T-helper 9 cell (primary cell): ENCODE measurements at regions not wholly inside any gene's neighbourhood (a gene's known extent, or its start where the extent isn't known, plus 50 kb on each side); places are given as distances from the start of the nearest gene placed in this dataset.
"Not testable (repeated sequence)": the region's sequence is repeated elsewhere in the genome, so short reads cannot be mapped to it uniquely, and the experiment has no call there.

ENCODE experiments used
- DNase-seq: peaks from one replicate; pipeline ENCODE4 v3.0.0-alpha.2; 2020

DNA sequence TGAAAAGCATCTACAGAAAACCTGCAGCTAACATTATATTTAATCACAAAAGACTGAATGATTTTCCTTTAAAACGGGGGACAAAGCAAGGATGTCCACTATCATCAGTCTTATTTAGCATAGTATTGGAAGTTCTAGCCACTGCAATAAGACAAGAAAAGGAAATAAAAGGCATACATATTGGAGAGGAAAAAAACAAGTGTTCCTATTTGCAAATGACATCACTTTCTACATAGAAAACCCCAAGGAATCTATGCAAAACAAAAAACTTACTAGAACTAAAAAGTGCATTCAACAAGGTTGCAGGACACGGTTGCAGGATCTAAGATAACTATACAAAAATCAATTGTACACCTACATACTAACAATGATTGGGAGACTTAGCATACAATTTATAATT lies 101.6 kb upstream of the MEF2A start:
- no peak for DNase-seq

DNA sequence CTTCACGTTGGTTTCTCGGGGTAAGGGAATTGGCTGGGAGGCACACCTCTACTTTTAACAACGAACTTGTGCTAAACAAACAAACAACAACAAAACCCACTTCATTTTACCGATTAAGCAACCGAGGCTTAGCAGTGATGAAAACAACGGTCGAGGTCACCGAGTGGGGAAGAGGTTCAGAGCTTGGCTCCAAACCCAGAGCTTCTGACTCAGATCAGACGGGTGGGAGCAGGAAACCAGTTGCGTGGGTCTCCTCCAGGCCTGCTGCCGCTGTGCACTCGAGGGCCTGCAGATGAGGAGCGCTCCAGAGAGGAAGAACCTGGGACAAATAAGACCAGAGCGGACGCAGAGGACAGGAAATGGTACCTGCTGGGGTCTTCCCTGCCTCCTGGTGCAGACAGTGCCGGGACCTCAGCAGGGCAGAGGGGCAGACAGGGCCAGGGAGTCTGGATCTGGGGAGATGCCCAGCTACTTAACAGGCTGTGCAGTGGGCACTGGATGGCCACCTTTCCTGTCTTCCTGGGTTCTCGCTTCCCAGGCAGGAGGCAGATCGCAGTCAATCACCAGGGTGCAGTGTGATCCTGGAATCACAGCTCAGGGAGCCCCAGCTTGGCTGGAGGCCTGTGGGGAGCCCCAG lies 99.0 kb upstream of the MEF2A start:
- no peak for DNase-seq

DNA sequence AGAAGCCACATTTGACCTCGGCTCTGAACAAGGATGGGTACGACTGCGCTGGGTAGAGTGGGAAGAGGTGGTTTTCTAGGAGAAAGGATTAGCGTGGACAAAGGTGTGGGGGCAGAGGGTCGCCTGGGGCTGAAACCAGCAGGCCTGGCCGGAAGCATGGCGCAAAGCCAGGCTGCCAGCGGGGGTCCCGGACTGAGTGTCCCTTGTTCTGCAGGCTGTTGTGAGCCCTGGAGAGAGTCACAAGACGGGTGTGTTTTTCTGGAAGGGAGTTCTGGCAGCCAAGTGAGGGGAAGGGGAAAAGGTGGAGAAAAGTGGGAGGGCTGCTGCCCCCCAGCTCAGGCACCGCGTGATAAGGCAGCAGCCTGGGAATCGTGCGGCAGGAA lies 98.5 kb upstream of the MEF2A start:
- DNase-seq = no peak

DNA sequence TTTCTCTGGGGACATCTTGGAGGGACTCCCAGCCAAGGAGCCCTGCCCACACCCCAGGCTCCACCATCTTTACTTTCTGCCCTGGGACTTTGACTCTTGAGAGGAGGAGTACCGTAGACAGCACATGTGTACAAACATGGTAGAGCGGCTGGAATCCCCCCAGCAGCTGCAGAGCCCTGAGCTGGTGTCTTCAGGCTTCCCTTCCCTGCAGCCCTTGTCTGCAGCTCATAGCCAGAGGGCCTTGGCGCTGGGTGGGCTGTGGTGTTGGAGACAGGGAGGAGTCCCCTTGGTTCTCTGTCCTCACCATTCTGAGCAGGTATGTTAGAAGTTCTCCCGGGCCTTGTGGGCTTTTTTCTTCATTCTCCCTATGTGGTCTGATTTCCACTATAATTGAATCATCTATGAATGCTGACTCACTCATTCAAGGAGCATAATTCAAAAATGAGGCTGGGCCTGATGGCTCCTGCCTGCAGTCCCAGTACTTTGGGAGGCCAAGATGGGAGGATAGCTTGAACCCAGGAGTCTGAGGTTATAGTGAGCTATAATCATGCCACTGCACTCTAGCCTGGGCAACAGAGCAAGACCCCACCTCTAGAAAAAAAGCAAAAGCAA lies 97.8 kb upstream of the MEF2A start:
- no peak for DNase-seq

DNA sequence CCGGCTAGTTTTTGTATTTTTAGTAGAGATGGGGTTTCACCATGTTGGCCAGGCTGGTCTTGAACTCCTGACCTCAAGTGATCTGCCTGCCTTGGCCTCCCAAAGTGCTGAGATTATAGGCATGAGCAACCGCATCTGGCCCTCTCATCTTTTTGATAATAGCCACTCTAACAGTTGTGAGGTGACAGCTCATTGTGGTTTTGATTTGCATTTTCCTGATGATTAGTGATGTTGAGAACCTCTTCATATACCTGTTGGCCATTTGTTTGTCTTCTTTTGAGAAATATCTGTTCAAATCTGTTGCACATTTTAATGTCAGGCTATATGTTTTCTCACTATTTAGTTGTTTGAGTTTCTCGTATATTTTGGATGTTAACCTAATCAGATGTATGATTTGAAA lies 95.6 kb upstream of the MEF2A start:
- not testable (repeated sequence) for DNase-seq

DNA sequence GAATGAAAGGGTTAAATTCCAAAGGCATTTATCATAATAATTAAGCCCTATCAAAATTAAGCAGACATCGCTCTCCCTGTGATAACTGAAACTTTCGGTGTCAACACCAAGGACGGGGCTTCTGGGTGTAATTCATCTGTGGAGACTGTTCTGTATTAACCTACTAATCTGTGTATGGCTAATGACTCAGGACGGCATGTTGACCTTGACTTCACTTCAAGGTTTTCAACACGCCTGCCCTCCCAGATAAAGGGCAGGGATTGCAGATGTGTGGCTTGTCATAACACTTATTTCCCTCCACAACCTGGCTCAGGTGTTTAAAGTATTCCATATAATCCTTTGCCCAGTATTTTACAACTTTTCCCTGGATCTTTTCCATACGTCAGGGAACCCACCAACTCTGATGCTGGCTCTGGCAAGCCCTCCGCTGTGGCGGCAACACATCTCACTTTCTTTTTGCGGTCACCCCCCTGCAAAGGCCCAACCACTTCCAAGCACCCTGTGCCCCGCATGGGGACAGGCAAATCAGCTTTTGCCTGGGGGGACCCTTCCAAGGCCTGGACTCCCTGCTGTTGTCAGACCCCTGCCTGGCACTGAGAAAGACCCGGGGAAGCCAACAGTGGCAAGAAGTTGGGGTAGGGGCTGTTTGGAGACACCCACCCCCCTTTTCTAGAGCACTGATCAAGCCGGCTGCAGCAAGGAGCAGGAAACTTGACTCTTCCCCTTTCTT lies 93.2 kb upstream of the MEF2A start:
- DNase-seq = no peak

DNA sequence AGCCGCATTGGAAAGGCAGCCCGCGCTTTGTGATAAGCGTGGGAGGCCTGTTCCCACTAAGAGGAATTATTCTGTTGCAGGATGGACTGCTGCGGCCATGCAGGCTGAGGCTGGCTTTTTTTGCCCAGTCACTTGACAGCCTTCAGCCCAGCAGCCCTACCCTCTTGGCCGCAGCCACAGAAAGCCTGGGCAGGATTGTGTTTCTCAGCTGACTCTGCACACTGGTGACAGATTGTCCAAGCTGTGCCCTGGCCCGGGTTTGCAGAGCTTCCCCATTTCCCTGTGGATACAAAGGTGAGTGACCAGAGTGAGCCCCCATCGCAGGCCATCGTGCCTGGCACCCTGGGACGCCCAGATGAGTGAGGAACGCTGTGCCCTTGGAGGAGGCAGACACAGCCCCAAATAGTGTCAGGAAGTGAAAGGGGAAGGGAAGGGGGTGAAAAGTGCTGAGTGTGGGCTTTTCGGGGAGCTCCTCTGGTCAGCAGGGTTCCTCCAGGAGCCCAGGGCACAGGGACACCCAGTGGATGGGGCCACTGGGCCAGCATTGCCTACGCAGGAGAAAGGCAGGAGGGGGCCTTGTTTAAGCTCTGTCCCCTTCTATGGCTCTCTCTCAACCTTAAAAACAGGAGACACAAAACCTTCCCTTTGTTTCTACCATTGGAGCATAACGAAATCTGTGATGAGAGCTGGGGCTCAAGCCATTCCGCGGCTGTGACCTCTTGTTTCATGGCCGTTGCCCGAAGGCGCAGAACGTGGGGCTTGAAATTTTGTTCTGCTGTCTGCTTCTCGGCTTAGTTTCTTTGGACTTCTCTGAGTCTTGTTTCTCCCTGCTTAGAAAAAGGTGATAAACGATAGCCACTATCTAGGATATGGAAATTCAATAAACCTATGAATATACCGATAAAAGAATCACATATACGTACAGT lies 91.5 kb upstream of the MEF2A start:
- DNase-seq = no peak

DNA sequence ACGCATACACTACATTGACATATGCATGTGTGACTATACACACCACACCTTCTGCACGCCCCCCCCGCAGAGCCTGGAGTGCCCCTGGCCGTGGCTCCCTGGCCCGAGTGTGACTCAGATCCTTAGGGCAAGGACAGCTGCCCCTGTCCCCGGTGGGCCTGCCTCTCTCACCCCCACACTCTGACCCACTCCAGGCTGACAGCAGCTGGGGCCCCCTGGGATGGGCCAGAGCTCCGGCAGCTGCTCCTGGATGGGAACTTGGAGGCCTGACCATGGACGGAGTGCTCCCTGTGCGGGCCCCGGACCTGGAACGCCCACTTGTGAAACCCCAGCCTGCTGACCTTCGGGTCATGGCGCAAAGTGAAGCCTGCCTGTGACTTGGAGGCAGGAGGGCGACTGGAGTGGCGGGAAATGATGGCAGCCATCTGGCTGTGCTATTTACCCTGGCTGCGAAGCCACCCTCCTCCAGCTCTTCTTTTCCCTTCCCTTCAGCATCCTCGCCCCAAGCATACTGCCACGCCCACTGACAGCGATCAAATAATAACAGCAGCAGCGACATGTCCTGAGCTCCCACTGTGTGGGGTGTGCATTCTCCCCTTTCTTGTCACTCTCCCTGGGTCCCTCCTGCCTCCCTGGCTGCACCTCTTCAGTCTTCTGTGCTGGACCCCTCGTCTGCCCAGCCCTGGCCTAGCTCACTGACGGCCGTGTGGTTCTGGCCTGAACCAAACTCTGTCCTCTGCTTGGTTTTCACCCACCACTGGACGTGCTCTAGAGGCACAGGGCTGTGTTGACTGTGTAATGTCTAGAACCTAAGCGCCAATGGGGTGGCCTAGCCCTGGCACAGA lies 90.7 kb upstream of the MEF2A start:
- no peak for DNase-seq

DNA sequence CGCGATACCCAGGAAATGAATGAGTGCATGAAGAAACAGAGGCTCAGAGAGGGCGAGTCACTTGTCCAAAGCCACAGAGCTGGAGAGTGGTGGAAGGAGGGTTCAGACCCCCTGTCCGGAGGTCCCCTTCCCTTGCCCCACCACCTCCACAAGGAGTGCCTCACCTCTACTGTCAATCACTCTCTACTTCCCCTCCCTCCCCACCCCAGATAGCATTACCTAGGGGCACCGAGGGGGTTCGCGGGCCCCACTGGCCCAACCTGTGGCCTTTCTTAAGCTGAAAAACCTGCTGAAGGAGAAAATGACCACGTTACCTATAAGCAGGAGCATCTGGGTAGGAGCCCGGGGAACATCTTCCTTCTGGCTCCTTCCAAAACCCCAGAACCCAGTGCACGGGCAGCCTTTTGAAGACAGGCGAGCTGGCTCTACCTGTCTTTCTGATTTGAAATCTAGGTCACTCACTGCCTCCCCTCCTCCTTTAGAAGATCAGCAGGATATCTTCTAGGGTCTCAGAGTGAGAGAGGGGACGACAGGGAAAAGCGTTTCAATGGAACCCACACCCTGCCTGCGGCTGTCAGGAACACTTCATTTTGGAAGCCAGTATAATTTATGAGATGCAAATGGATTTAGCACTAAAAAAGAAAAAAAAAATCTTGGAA lies 89.9 kb upstream of the MEF2A start:
- DNase-seq = no peak

DNA sequence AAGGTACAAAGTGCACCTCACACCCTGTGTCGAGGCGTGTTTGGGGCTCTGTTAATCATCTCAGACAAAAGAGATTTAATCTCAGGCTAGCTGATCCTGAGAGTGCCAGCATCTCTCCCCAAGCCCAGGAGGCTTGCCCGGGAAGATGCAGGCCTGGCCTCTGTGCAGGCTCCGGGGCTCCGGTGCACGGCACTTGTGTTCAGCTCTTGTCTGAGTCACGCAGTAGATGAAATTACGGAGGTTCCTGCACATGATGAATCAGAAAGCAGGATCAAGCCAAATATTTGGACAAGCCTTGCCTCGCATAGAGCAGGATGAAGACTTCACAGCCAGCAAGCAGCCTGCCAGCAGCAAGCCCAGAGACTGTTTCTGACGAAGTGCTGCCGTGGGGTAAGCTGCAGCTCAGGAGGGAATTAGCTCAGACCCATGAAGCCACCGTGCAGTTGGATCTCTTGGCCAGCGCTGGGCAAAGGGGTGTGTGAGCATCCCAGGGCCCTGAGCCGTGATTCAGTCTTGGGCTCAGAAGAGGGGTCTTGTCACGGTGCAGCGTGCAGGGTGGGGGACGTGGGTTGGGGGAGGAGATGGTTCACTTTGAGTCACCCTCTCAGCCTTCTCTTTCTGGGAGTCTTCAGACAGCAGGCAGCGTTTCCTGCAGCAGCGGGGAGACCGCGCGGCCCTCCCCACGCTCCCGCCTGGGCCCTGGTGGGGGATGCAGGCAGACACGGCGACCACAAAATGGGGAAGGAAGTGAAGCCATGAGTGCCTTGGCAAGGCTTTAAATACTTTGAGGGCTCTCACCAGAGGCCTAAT lies 89.2 kb upstream of the MEF2A start:
- DNase-seq = no peak

DNA sequence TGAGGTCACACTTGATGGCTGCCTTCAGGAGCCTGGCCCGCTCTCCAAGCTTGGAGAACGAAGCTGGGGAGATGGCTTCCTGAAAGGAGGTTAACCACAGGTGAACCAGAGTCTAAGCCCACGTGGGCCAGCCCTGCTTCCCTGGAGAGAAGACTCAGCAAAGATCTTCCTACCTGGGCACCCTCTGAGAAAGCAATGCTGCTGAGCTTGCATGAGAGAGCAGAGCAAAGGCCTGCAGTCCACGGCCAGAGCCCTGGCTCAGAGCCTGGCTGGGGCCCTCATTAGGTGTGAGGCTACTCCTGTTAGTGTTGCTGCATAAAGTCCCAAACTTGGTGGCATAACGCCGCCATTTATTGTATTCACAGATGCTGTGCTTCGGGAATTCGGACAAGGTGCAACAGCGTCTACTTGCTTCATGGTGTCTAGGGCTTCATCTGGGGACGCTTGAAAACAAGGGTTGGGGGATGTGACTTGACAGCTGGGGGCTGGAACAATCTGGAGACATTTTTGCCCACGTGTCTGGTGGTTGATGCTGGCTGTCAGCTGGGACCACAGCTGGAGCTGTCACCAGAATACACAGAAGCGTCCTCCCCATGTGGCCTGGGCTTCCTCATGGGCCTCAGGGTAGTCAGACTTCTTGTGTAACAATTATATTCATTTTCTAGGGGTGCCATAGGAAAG lies 87.9 kb upstream of the MEF2A start:
- no peak for DNase-seq

DNA sequence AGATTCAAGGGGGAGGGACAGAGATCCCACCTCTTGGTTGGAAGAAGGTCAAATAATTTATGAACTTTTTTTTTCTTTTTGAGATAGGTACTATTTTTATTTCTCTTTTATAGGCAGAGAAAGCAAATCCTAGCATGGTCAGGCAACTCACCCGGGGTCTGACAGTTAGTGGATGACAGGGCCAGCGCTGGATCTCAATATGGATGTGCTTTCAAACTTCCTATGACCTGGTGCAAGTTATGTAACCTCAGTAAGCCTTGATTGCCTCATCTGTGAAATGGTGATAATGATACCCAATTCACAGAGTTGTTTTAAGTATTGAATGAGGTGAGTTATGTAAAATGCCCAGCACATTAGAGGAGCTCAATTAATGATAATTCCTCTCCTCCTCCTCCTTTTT lies 86.8 kb upstream of the MEF2A start:
- no peak for DNase-seq

DNA sequence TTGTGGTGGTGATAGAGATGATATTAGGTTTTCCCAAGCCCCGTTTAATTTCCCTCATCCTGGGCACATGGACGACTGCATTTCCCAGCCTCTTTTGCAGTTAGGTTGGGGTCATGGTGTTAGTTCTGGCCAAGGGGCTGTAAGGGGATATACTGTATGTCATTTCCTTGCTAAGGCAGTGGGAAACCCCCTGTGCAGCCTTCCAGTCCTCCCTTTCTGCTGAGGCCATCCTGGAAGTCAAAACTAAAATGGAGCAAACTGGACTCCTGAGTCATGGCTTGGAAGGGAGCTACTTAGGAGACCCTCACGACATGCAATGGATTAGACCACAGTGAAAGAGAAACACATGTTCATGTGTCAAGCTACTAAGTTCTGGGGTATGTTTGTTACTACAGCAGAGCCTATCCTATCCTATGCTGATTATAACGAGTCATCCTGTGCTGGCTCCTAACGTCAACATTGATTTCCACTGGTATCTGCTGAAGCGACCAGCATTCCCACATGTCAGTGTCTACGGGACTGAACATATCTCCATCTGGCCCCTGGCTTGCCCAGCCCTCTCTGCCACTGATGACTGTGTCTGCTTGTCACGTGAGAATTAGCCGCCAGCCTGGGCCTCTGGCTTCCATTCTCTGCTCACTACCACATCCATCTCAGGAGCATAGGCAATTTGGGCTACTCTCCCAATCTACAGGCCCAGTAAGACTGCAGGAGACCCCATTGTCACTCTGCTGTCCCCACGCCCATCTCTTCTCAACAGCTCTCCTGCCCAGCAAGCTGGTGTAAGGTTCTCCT lies 85.6 kb upstream of the MEF2A start:
- no peak for DNase-seq

DNA sequence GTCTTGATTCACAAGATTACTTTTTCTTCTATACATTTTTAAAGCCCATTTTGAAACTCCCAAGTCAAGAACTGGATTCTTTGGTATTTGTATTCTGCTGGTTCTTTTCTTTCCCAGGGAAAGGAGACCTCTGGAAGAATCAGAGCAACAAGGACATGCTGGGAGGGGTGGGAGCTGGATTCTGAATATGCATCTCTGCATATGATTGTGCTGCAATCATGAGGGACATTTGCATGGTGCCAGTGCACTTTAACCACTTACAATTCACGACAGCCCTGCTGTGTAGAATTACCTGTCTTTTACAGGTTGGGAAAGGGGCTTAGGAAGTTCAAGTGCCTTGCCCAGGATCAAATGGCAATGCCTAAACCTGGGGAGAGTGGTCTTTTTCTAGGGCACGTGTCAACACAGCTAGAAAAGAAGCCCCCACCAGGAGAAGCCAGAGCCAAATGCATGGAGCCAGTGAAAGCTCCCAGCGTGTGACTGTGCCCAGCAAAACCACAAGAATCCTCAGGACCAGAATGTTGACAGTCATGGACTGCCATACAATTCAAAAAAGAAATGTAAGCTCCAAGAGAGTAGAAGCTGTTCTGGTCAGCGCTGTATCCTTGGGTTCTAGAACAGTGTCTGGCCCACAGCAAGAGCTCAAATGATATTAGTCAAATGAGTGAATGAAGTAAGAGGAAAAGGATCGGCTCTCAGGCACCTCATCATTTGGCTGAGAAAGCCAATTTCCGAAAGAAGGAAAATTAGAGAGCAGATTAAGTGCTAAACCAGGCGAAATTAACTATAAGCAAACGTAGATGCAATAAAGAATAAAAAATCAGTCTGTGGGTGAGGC lies 84.5 kb upstream of the MEF2A start:
- DNase-seq = no peak

DNA sequence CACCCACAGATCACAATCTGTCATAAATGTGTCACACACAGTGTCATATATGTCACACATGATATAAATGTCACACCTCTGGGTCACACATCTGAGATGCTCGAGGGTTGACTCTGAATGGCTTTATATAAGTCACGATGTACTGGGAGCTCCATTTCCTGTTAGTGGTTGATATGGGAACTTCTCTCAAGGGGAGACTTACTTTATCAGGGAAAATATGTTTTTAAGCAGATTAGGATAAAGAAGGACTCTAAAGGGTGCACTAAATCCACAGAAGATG lies 83.9 kb upstream of the MEF2A start:
- DNase-seq = no peak

DNA sequence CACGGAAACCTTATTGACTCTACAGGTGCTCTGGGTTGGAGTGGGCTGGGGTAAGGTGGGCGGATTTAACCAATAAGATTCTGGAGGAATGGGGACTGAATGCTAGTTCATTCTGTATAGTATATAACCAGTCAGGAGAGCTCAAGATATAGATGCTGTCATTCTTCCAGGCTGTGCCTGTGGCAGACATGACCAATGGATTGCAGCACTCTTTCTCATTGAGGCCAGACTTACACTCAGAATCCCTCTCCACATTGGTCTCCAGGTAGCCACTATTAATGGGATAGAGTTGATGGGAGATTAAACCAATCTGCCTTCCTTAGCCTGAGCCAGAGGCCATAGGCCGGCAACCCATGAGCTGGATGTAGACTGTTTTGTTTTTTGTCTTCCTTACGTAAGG lies 82.8 kb upstream of the MEF2A start:
- DNase-seq = no peak

DNA sequence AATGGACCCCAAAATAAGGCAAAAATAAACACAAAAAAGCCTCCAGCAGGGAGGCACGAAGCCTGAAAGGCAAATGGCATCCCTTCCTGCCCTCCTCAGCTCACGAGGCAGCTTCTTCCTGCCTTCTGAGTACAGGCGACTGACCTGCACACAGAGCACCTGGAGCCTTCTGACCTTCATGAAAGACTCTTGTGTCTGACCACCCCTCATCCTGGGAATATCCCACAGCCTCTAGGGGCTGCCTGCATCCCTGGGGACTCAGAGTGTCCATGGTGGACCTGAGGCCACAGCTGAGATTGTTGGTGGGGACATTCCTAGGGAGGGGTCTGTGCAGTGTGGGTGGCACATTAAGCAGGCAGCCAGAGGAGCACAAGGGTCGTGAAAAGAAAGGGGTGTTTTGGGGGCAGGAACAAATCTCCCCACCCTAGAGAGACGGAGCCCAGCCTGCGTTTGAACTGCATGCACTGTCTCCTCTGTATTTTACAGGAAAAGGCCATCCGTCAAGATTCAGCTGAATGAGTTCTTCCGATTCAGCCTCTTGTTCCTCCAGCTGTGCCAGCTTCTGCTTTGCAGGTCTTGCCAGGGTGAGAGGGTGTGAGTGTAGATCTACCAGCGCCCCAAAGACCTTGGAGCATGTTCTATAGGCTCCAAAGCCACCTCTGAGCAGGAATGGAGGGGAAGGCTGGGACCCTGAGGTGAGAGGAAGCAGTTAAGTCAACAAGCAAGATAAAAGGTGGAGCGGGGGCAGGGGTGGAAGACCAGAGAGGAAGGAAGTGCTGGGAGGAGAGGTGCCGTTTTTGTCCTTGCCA lies 80.4 kb upstream of the MEF2A start:
- no peak for DNase-seq

DNA sequence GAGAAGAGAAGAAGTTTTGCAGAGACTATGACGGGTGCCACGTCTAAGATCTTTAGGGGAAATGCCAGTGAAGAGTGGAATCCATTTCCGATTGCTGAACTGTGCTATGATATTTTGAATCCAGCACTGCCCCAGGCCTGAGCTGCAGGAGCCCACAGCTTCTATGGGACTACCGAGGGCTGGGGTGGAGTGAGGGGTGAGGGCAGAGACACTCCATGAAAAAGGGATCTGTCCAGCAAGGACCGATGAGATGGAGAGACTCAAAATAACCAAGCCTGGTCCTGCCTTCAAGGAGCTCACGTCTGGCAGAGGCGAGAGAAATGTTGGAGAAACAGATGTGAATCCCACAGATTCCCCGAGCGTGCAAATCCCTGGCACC lies 79.8 kb upstream of the MEF2A start:
- DNase-seq = no peak
